Activated CD4-positive, alpha-beta memory T cell treated with anti-CD3 and anti-CD28 coated beads for 36 hours (primary cell): ENCODE measurements at regions not wholly inside any gene's neighbourhood (a gene's known extent, or its start where the extent isn't known, plus 50 kb on each side); places are given as distances from the start of the nearest gene placed in this dataset.

Source experiments
- CTCF ChIA-PET: fragments of 350-600 bp; sonication (Branson Sonifier 250); formaldehyde crosslinking; loops from one replicate; lab custom pipeline; 2021; ENCODE audit warnings: antibody characterized with exemption, inconsistent platforms; lab: Charles Lee
- POLR2A ChIA-PET: fragments of 350-600 bp; sonication (Branson Sonifier 250); formaldehyde crosslinking; loops from one replicate; lab custom pipeline; 2021; ENCODE audit warnings: antibody characterized with exemption; lab: Charles Lee
- DNase-seq: peaks from one replicate; pipeline ENCODE4 v3.0.0-alpha.2; 2020
- H3K27ac Mint-ChIP-seq: one replicate; pipeline ENCODE4 v1.8.0; 2021; ENCODE audit warnings: mixed read lengths
- H3K27me3 Mint-ChIP-seq: one replicate; pipeline ENCODE4 v1.8.0; 2021; ENCODE audit warnings: mixed read lengths
- H3K36me3 Mint-ChIP-seq: one replicate; pipeline ENCODE4 v1.8.0; 2021; ENCODE audit warnings: mixed read lengths
- H3K4me1 Mint-ChIP-seq: one replicate; pipeline ENCODE4 v1.8.0; 2021; ENCODE audit warnings: low read depth, mixed read lengths
- H3K4me3 Mint-ChIP-seq: one replicate; pipeline ENCODE4 v1.8.0; 2021; ENCODE audit warnings: mild to moderate bottlenecking, mixed read lengths
- H3K9me3 Mint-ChIP-seq: one replicate; pipeline ENCODE4 v1.8.0; 2021; ENCODE audit warnings: mixed read lengths
- intact Hi-C: fragments of 100-400 bp; cut with micrococcal nuclease; formaldehyde crosslinking; loops from one replicate; pipeline ENCODE4 v1.15.1; 2023

- H3K36me3 Mint-ChIP-seq: no peaks in the 10 kb centered on the region
- no peak overlapping the region for H3K27ac Mint-ChIP-seq
- no peak for DNase-seq
- intact Hi-C loops: no loop called here
- no peak overlapping the region for H3K4me3 Mint-ChIP-seq
- ChIA-PET CTCF (no interaction called here), POLR2A (no interaction called here)
- H3K4me1 Mint-ChIP-seq: no peaks in the 10 kb centered on the region
- peaks cover 8% of the 10 kb centered on the region for H3K9me3 Mint-ChIP-seq
- H3K27me3 Mint-ChIP-seq: no peaks in the 10 kb centered on the region
Measured at GRCh38 chr11:127496165-127496564, 495.6 kb upstream of the KIRREL3 start.

- no peak overlapping the region for H3K4me3 Mint-ChIP-seq
- intact Hi-C loops: no loop called here
- POLR2A ChIA-PET: no interaction called here
- no peak overlapping the region for H3K27ac Mint-ChIP-seq
- no peak for DNase-seq
- no peaks in the 10 kb centered on the region for H3K27me3 Mint-ChIP-seq
- no peaks in the 10 kb centered on the region for H3K4me1 Mint-ChIP-seq
- no peaks in the 10 kb centered on the region for H3K36me3 Mint-ChIP-seq
- CTCF ChIA-PET: interaction anchor here (0.5 to 1.5 kb wide), 4 partner anchors 474 to 1393 kb away, joined by 3 read pairs; no protein-coding TSS in a partner anchor
- peaks cover 8% of the 10 kb centered on the region for H3K9me3 Mint-ChIP-seq
Measured at GRCh38 chr11:127493330-127494022, 492.9 kb upstream of the KIRREL3 start.

GRCh38 chr11:127492029-127492428 is 491.5 kb upstream of the KIRREL3 start:
- DNase-seq: no peak
- Mint-ChIP-seq H3K4me3 (no peak overlapping the region), H3K27ac (no peak overlapping the region), H3K4me1 (no peaks in the 10 kb centered on the region), H3K36me3 (no peaks in the 10 kb centered on the region), H3K27me3 (no peaks in the 10 kb centered on the region), H3K9me3 (peaks cover 8% of the 10 kb centered on the region)
- ChIA-PET CTCF (no interaction called here), POLR2A (no interaction called here)
- intact Hi-C loops: no loop called here

GRCh38 chr11:127491589-127491988 is 491.0 kb upstream of the KIRREL3 start:
- ChIA-PET POLR2A (no interaction called here), CTCF (no interaction called here)
- intact Hi-C loops: no loop called here
- no peak for DNase-seq
- no peak overlapping the region for H3K27ac Mint-ChIP-seq
- H3K27me3 Mint-ChIP-seq: no peaks in the 10 kb centered on the region
- no peaks in the 10 kb centered on the region for H3K36me3 Mint-ChIP-seq
- peaks cover 8% of the 10 kb centered on the region for H3K9me3 Mint-ChIP-seq
- H3K4me3 Mint-ChIP-seq: no peak overlapping the region
- no peaks in the 10 kb centered on the region for H3K4me1 Mint-ChIP-seq

- H3K4me3 Mint-ChIP-seq: no peak overlapping the region
- DNase-seq: no peak
- intact Hi-C loops: no loop called here
- H3K27ac Mint-ChIP-seq: no peak overlapping the region
- H3K36me3 Mint-ChIP-seq: no peaks in the 10 kb centered on the region
- no peaks in the 10 kb centered on the region for H3K27me3 Mint-ChIP-seq
- ChIA-PET POLR2A (no interaction called here), CTCF (no interaction called here)
- H3K4me1 Mint-ChIP-seq: no peaks in the 10 kb centered on the region
- peaks cover 8% of the 10 kb centered on the region for H3K9me3 Mint-ChIP-seq
Measured at GRCh38 chr11:127490896-127491295, 490.3 kb upstream of the KIRREL3 start.

GRCh38 chr11:127485541-127485940 is 485.0 kb upstream of the KIRREL3 start:
- ChIA-PET CTCF (no interaction called here), POLR2A (no interaction called here)
- Mint-ChIP-seq H3K36me3 (no peaks in the 10 kb centered on the region), H3K27ac (no peak overlapping the region), H3K4me3 (no peak overlapping the region), H3K4me1 (no peaks in the 10 kb centered on the region), H3K9me3 (no peaks in the 10 kb centered on the region), H3K27me3 (no peaks in the 10 kb centered on the region)
- DNase-seq: no peak
- intact Hi-C loops: no loop called here

- H3K27ac Mint-ChIP-seq: no peak overlapping the region
- H3K4me3 Mint-ChIP-seq: no peak overlapping the region
- ChIA-PET CTCF (interaction anchor here (0.6 kb wide), 1 partner anchor 484 kb away, joined by 4 read pairs; no protein-coding TSS in a partner anchor), POLR2A (no interaction called here)
- H3K27me3 Mint-ChIP-seq: no peaks in the 10 kb centered on the region
- no peaks in the 10 kb centered on the region for H3K36me3 Mint-ChIP-seq
- intact Hi-C loops: no loop called here
- H3K4me1 Mint-ChIP-seq: no peaks in the 10 kb centered on the region
- H3K9me3 Mint-ChIP-seq: no peaks in the 10 kb centered on the region
- no peak for DNase-seq
Measured at GRCh38 chr11:127481391-127481790, 480.8 kb upstream of the KIRREL3 start.

GRCh38 chr11:127478826-127479225 is 478.3 kb upstream of the KIRREL3 start:
- Mint-ChIP-seq H3K4me1 (no peaks in the 10 kb centered on the region), H3K27me3 (no peaks in the 10 kb centered on the region), H3K27ac (no peak overlapping the region), H3K36me3 (no peaks in the 10 kb centered on the region), H3K9me3 (no peaks in the 10 kb centered on the region), H3K4me3 (no peak overlapping the region)
- DNase-seq: no peak
- POLR2A ChIA-PET: no interaction called here
- intact Hi-C loops: no loop called here
- CTCF ChIA-PET: no interaction called here

- ChIA-PET CTCF (no interaction called here), POLR2A (no interaction called here)
- DNase-seq: no peak
- H3K9me3 Mint-ChIP-seq: no peaks in the 10 kb centered on the region
- H3K27me3 Mint-ChIP-seq: no peaks in the 10 kb centered on the region
- H3K4me1 Mint-ChIP-seq: no peaks in the 10 kb centered on the region
- no peak overlapping the region for H3K27ac Mint-ChIP-seq
- no peak overlapping the region for H3K4me3 Mint-ChIP-seq
- H3K36me3 Mint-ChIP-seq: no peaks in the 10 kb centered on the region
- intact Hi-C loops: no loop called here
Measured at GRCh38 chr11:127474766-127475165, 474.2 kb upstream of the KIRREL3 start.

GRCh38 chr11:127472505-127472904 is 471.9 kb upstream of the KIRREL3 start:
- Mint-ChIP-seq H3K4me1 (no peaks in the 10 kb centered on the region), H3K27me3 (no peaks in the 10 kb centered on the region), H3K9me3 (no peaks in the 10 kb centered on the region), H3K36me3 (no peaks in the 10 kb centered on the region), H3K27ac (no peak overlapping the region), H3K4me3 (no peak overlapping the region)
- ChIA-PET POLR2A (no interaction called here), CTCF (no interaction called here)
- DNase-seq: no peak
- intact Hi-C loops: no loop called here

GRCh38 chr11:127471662-127472061 is 471.1 kb upstream of the KIRREL3 start:
- no peaks in the 10 kb centered on the region for H3K4me1 Mint-ChIP-seq
- DNase-seq: no peak
- POLR2A ChIA-PET: no interaction called here
- intact Hi-C loops: no loop called here
- no peak overlapping the region for H3K4me3 Mint-ChIP-seq
- no peaks in the 10 kb centered on the region for H3K27me3 Mint-ChIP-seq
- CTCF ChIA-PET: no interaction called here
- no peaks in the 10 kb centered on the region for H3K9me3 Mint-ChIP-seq
- H3K36me3 Mint-ChIP-seq: no peaks in the 10 kb centered on the region
- no peak overlapping the region for H3K27ac Mint-ChIP-seq

GRCh38 chr11:127470306-127470884 is 469.8 kb upstream of the KIRREL3 start:
- POLR2A ChIA-PET: no interaction called here
- H3K4me1 Mint-ChIP-seq: no peaks in the 10 kb centered on the region
- H3K27ac Mint-ChIP-seq: no peak overlapping the region
- intact Hi-C loops: no loop called here
- H3K27me3 Mint-ChIP-seq: no peaks in the 10 kb centered on the region
- peak; percentile 12 for DNase-seq
- no peaks in the 10 kb centered on the region for H3K36me3 Mint-ChIP-seq
- CTCF ChIA-PET: no interaction called here
- no peaks in the 10 kb centered on the region for H3K9me3 Mint-ChIP-seq
- H3K4me3 Mint-ChIP-seq: no peak overlapping the region

- CTCF ChIA-PET: no interaction called here
- H3K4me1 Mint-ChIP-seq: no peaks in the 10 kb centered on the region
Measured at GRCh38 chr11:127464325-127464724, 463.8 kb upstream of the KIRREL3 start.

More at GRCh38 chr11:127464325-127464724, 463.8 kb upstream of the KIRREL3 start:
- no peak for DNase-seq
- H3K27ac Mint-ChIP-seq: no peak overlapping the region
- no peaks in the 10 kb centered on the region for H3K36me3 Mint-ChIP-seq
- no peak overlapping the region for H3K4me3 Mint-ChIP-seq
- H3K9me3 Mint-ChIP-seq: no peaks in the 10 kb centered on the region
- H3K27me3 Mint-ChIP-seq: no peaks in the 10 kb centered on the region
- intact Hi-C loops: no loop called here
- POLR2A ChIA-PET: no interaction called here
